GM18517 (cell line): ENCODE measurements at regions not wholly inside any gene's neighbourhood (a gene's known extent, or its start where the extent isn't known, plus 50 kb on each side); places are given as distances from the start of the nearest gene placed in this dataset.

Experiments used
- ATAC-seq: cut with Tn5 transposase; IDR thresholded peaks from one replicate; pipeline ENCODE4 v1.9.1; 2021; ENCODE audit warnings: mild to moderate bottlenecking, moderate library complexity; ENCODE audit not compliant: unreplicated experiment

DNA sequence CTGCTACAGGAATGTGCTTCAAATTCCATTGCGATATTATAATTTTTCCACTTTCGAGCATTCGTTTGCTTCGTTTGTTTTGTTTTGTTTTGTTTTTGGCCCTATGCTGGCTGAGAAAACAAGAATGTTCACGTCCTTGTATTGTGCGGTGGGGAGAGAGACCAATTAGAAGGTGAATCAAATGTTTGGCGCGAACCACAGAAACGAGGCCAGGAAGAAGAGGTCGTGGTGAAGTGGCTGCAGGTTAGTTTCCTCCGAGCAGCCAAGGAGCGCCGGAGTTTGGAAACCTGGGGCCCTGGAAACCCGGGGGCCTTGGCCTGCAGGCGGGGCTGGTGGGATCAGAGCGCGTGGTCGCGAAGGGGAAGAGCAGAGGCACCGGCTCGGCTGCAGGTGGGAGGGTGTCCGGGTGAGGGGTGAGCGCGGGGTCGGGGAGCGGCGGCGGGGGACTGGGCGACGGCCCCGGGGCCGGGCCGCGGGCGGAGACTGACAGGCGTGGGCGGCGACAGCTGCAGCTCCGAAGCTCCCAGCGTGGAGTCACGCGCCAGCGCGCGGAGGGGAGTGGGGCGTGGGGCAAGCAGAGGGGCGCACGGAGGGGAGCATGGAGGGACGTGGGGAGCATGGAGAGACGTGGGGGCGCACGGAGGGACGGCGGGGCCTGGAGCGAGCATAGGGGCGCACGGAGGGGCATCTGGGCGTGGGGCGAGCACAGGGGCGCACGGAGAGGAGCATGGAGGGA lies 141.5 kb upstream of the PDE10A start:
- ATAC-seq: no peak

DNA sequence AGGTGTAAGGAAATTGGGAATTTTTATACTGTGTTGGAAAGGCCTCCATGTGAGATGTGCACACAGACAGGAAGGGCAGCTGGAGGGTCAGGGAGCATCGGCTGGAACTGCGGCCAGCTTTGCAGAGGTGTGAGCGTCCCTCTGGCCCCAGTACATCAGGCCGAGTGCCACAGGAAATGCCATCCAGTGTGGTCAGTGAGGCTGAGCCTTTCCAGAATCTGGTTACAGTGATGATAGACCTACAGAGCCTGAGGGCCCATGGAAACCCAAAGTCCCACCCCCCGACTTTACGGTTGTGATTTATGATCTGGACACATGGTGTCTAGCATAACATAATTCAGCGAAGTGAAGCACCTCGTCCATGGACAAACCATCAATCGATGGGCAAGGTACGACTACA lies 137.3 kb upstream of the PDE10A start:
- no peak for ATAC-seq

DNA sequence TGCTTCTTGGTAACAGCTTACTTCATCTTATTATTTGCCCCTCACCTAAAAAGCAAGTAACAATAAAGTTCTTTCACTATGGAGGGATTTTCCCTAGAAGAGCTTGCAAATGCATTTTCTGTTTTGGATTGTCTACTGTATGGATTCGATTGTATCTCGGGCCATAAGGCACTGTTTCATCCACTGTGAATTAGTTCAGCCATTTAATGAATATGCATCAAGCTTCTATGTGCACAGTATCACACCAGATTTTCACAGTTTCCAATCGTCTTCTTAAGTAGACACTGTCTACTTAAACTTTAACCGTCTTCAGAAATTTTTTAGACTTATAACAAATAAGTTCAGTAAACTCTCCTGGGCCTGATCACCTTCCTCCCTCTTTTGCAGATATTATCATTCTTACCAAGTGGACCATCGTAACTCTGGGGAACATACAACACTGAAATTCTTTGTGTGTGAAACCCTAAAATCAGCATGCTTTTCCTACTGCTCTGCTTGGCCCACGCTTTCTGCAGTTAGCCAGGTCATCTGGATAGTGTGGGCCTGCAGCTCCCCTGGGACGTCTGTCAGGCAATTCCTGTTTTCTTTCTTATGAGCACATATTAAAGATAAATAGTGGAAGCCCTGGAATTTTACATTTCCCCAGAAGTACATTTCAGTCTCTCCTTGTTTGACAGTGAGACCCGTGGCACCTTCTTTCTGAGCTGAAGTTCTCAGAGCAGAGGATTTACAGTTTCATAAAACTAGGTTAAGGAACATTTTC lies 136.5 kb upstream of the PDE10A start:
- ATAC-seq: no peak

DNA sequence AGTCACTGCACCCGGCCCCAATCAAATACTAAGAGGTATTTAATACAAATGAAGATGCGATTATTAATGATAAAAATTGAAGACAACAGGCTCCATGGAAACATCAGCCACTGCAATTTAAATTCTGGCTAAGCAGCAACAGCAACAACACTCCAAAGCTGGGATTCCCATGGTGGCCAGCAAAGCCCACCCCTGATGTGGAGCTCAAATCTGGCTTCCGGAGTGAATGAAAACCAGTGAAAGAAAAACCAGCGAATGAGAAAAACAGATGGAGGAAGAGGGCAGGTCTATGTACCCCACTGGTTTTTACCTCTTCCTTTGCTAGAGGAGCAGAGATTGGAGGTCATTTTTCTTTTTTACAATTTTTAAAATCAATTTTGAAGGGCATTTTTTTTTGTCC lies 135.9 kb upstream of the PDE10A start:
- ATAC-seq: no peak

DNA sequence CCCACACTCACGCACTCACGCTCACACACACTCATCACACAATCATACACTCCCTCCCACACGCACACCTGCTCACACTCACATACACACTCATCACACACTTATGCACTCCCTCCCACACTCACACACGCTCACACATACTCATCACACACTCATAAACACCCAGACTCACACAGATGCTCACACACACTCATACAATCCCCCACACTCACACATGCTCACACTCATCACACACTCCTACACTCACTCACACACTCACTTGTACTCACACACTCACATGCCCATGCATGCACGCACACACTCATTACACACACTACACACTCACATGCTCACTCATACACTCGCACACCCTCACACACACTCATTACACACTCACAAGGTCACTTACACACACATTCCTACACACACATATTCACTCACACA lies 131.1 kb upstream of the PDE10A start:
- ATAC-seq: no peak

DNA sequence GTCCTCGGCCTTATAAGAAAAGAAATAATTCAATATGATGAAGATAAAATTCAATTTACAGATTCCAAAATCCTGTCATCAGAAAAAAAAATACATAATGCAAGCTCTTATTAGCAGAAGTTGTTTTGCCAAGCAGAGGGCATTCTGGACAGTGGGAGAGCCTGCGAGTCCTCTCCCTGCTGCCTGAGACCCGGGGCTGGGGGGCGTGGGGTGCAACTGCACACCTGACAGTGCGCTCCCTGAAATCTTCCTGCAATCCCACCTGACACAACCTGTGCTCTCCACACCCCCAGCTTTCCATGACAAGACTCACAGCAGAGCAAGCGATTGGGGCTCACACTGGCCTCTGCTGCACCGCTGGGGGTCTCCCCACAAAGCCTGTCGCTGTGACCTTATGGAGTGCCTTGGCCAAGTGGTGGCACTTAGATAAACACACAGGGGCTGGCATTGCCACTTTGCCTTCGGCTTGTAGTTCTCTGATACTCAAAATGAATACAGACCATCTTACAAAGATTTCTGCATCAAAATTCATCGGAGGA lies 130.3 kb upstream of the PDE10A start:
- no peak for ATAC-seq

DNA sequence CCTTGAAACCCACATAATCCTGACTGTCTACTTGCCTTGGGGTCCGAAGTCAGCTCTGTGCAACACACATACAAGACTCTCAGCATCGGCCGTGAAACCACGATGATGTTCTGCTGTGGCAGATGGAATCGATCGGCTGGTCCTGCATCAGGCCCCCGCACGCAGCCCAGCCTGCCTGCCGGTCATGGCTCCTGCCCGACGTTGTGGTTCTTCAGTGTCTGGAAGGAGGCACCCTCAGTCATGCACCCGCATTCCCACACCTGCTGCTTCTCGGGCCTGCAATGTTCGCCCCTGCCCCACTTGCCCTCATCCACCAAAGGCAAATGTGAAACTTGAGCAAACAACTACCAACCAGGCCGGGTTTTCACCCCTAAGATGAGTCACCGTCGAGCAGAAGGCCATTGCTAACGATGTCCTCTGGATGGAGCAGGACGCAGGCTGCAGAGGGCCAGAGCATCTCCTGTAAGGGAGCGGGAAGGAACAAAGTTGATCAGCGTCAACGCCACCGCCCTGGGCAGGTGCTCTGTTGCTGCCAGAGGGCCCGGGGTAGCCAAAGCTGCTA lies 128.9 kb upstream of the PDE10A start:
- no peak for ATAC-seq

DNA sequence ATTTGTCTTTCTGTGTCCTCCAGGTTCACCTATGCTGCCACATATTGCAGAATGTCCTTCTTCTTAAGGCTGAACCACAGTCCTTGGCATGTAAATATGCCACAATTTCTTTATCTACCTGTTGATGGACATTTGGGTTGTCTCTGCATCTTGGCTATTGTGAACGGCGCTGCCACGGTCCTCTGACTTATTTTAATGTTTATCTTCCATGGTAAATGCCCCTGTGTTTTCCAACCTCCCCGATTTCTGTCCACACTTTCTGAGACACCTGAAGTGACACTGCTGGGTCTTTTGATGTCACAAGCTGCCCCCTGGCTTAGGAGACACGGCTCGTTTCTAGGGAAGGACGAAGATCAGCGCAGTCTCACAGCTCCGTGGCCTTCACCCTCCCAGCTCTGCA lies 128.3 kb upstream of the PDE10A start:
- no peak for ATAC-seq

DNA sequence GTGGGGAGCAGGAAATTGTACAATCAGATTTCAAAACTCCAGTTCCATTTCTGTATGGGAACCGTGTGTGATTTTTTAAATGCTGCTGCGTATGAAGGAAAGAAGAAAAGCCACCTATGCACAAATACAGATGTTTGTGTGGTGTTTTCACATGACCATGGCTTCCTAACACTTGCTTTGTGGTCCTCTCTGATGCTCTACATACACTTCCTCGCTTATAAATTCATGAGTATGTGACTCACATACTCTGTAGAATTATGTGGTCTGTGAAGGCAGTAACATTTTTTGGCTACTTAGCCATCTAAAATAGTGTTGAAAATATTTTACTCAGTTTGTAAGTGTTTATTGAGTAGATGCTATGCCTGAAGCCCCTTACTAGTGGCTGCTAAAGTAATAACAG lies 119.8 kb upstream of the PDE10A start:
- no peak for ATAC-seq

DNA sequence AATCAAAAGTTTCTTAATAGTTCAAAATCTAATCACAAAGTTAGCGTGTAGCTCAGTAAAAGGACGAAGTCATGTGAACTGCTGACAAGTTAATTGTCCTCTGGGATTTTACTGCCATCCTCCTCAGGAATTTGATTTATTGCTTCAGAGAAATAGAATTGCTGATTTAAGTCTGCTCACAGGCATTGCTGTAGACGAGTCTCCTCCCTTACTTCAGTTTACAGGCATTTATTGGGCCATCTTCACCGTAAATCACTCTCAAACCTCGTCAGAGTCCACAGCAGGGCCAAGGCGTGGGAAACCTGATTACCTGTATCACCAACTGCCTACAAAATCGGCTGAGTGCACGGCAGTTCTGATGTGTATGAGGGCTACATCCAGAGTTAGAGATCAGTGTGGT lies 119.1 kb upstream of the PDE10A start:
- ATAC-seq: no peak

DNA sequence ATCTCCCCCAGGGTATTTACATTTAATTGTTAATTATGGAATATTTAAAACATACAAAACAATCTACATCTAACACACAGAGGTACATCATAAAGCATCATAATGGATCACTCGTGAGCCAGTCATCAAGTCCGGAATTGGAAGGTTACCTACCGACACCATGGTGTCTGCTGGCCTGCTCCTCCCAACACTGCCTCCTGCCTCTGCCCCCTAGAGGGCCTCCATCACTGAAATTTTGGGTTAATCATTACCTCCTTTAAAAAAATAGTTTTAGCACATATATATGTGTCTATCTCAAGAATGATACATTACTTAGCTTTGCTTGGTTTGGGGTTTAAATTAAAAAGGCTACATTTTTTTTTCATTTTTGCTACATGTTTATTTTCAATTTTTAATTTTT lies 114.6 kb upstream of the PDE10A start:
- no peak for ATAC-seq

DNA sequence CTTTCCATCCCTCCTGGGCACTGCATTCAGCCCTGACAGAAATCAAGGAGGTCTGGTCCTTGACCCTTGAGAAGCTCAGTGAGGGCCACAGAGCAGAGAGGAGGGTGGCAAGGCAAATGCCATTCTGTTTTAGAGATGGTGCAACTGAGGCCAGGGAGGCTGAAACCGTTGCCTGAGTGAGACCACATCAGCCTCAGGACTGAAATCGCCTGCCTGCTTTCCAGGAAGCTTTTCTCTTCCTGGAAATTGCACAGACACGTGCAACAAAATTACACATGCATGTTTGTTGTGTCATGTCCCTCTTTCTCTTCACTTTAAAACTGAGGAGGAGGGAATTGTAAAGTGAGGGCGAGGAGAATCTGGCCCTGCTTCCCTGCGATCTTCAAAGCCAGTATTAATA lies 113.7 kb upstream of the PDE10A start:
- ATAC-seq: no peak

DNA sequence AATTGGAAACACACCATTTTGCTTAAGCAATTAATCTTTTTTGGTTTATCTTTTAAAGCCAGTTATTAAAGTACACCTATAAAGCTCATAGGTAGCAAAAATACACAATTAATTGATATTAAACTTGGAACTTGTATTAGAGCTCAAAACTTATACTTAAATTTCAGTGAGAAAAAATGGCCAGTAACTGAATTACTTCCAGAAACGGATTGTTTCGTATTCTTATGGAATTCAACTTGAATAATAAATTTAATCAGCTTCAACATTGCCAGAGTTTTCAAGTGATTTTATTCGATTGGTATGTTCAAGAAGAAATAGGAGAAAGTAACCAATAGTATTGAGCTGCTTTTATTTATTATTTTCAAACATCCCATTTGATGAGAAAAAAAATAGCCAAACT lies 112.7 kb upstream of the PDE10A start:
- ATAC-seq: no peak

DNA sequence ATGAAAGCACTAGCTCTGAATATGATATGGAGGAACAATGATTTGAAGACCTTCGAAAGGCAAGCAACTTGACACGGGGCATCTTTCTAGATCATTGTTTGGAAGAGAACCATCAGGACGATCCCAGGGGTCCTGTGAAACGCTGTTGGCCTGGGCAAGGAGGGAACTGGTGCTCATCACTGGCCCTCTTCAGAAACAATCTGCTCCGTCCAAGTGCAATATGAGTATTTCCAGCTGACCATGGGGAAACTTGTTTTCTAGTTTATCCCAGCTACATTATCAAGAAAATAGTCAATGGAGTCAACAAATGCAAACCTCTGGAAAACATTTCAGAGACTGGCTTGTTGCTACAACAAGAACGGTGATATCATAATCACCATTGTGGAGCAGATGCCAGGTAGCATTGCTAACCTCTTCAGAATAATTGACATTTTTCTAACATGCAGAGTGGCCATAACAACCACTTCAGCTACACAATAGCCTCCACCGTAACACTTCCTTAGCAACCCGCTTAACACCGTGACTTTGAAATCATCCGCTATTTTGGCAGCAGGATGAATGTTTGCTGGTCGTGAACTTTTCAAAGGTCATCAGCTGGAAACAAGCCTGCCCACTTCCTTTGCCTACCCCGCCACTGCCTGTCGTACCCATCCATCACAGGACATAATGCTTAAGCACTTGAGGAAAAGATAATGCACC lies 112.0 kb upstream of the PDE10A start:
- ATAC-seq: no peak

DNA sequence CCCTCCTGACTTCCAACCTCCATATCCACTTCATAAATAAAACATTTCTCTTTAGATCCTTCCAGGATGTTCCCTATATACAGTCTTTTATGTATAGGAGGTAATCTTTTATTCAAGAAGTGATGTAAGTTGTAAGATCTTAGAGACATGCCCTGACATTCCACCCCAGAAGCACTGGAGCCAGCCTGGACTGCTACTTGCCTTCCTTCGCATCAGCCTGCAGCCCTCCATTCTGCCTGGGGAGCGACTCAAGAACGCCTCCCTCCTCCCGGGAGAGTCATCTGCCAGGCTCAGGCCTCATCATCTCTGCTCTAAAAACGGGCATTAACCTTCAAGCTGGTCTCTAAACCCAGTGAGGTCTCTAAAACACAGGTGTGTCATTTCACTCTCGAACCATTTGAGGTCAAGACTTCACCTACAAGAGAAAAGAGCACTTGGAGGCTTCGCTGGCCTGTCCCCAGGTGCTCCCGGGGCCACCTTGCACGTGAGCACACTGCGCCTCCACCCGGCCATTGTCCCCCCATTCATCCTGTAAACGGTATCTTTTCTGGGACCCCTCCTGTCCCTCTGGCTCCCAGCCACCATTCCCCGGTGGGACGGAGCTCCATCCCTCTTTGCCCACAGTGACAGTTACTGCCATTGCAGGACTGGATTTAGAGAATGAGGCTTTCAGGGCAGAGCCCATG lies 107.5 kb upstream of the PDE10A start:
- no peak for ATAC-seq

DNA sequence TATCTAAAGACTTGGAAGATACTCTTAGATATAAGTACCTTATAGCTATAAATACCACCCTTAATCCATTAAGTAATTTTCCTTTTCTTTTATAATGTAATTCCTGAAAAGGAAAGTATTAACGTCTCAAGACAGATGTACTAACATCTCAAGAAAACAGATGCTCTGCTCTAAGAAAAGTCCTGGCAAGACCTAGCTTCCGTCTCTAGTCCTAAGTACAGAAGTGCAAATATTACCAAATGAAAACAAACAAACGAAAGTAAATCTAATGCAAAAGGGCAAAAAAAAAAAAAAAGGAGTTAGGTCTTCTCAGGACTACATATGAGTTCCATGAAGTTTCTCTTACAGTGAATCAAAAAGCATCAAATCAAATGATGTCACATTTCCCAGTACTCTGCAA lies 106.8 kb upstream of the PDE10A start:
- no peak for ATAC-seq

DNA sequence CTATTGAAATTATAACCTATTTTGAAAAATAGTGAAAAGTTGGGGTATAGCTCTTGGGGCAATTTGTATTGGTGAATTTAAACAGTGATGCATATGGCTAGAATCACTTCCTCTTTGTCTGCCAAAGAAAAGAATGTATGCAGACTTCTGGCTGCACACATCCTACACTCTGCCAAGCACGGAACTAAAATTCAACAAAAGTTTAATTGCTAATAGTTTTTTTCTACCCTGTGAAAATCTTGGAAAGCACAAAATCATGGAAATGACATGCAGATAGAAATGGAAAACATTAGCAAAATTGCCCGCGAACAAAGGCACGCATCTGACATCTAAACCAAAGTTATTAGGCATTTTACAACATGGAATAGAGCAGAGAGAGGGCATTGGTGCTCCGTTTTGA lies 106.4 kb upstream of the PDE10A start:
- ATAC-seq: no peak

DNA sequence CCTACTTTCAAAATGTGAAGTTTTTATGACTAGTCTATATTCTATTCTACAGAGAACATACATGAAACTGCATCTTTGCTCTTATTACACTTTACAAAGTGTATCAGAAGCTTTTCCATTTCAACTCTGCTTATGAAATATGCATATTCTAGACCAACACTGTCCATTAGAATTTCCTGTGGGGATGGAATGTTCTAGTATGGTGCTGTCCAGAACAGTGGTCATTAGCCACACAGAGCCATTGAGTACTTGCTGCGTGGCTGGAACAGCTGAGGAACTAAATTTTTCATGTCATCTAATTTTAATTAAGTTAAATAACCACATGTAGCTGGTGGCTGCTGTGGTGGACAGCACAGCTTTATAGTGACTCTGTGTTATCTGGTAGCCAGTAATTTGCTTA lies 105.9 kb upstream of the PDE10A start:
- no peak for ATAC-seq

DNA sequence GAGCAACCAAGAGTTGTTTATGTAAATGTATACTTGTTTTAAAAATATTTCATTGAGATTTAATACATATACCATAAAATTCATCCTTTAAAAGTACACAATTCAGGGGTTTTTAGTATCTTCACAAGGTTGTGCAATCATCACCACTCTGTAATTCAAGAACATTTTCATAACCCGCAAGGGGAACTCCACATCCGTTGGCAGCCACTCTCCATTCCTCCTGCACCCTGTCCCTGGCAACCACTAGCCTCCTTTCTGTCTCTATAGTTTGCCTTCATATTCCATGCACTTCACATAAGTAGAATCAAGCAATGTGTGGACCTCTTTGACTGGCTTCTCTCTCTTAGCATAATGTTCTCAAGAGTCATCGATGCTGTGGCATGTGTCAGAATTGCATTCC lies 104.2 kb upstream of the PDE10A start:
- no peak for ATAC-seq

DNA sequence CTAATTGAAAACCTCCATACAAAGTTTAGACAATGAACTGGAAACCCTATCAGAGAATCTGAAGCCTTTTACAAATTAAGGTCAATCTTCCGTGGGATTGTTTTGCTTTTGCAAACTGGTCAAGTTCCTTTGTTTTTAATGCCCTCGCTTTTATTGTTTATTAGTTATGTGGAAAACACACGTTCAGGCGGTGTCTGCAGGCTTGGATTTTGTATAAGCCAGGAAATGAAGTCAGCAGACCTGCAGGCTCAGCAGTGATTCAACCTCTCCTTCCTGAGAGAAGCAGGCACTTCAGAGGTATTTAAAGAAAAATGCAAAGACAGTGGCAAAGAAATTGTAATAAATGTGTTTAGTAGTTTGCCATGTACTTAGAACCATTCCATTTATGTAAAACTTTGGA lies 103.4 kb upstream of the PDE10A start:
- ATAC-seq: no peak

DNA sequence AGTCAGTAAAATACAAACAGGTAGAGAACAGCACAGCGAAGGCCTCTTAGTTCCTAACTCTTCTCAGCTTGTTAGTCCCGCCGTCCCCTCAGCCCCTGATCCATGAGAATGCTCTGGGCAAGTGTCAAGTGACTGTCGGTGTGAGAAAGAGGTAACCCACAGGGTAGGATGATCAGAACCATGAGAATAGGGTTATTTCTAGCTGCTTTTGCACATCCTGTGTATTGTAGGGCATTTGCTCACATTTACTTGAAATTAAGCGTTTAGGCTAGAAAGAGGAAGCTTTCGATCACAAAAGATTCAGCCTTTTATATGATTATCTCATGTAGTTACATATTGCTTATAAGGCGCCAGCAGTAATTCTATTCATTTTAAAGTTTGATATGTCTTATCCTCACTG lies 103.0 kb upstream of the PDE10A start:
- ATAC-seq: no peak
